Gastroesophageal sphincter (tissue), 3 donors: ENCODE measurements at regions not wholly inside any gene's neighbourhood (a gene's known extent, or its start where the extent isn't known, plus 50 kb on each side); places are given as distances from the start of the nearest gene placed in this dataset.

ENCODE experiments used
- EP300 ChIP-seq: sonication (generic); formaldehyde crosslinking; IDR thresholded peaks from one replicate; pipeline ENCODE4 v1.6.1; 2017; ENCODE audit warnings: antibody characterized with exemption, mild to moderate bottlenecking
- POLR2AphosphoS5 ChIP-seq: sonication (generic); formaldehyde crosslinking; IDR thresholded peaks from one replicate; pipeline ENCODE4 v1.6.1; 2017; ENCODE audit warnings: antibody characterized with exemption
- TF ChIP-seq, protein P1 (sequence below), 4 experiments: fragments of 200-600 bp in 2 of 4; fragments of 450-650 bp in 2 of 4; sonication (generic) in 1 of 4; IDR thresholded peaks; one replicate each; pipeline ENCODE4 v1.5.1; 2017 to 2019; ENCODE audit warnings: antibody characterized with exemption in 4 of 4, mild to moderate bottlenecking in 2 of 4, moderate library complexity in 2 of 4

DNA sequence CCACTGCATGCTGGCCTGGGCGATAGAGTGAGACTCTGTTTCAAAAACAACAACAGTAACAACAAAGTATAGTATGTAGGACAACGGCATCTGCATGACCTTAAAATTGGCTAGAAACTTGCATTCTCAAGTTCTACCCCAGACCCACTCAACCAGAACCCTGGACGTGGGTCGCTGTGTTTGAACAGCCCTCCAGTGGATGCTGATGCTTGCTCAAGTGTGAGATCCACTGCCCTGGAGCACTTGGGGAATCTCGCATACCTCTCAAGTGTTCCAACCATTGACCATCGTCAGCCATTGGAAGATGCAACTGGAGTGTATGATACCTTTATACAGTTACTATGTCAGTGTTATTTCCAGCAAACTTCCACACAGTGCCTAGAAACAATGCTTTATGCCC, 435.9 kb downstream of the DCDC2C start:
- TF ChIP-seq, protein P1, sequence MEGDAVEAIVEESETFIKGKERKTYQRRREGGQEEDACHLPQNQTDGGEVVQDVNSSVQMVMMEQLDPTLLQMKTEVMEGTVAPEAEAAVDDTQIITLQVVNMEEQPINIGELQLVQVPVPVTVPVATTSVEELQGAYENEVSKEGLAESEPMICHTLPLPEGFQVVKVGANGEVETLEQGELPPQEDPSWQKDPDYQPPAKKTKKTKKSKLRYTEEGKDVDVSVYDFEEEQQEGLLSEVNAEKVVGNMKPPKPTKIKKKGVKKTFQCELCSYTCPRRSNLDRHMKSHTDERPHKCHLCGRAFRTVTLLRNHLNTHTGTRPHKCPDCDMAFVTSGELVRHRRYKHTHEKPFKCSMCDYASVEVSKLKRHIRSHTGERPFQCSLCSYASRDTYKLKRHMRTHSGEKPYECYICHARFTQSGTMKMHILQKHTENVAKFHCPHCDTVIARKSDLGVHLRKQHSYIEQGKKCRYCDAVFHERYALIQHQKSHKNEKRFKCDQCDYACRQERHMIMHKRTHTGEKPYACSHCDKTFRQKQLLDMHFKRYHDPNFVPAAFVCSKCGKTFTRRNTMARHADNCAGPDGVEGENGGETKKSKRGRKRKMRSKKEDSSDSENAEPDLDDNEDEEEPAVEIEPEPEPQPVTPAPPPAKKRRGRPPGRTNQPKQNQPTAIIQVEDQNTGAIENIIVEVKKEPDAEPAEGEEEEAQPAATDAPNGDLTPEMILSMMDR (IDR thresholded peaks at IDR 0.05) = no peak
- TF ChIP-seq POLR2AphosphoS5 = no peak
- no peak for TF ChIP-seq EP300
